Suppressor macrophage (primary cell): ENCODE measurements at regions not wholly inside any gene's neighbourhood (a gene's known extent, or its start where the extent isn't known, plus 50 kb on each side); places are given as distances from the start of the nearest gene placed in this dataset.
"Not testable (repeated sequence)": the region's sequence is repeated elsewhere in the genome, so short reads cannot be mapped to it uniquely, and the experiment has no call there.

Source experiments
- DNase-seq, 4 experiments: peaks; one replicate each; pipeline ENCODE4 v3.0.0-alpha.2; 2020 to 2022

DNA sequence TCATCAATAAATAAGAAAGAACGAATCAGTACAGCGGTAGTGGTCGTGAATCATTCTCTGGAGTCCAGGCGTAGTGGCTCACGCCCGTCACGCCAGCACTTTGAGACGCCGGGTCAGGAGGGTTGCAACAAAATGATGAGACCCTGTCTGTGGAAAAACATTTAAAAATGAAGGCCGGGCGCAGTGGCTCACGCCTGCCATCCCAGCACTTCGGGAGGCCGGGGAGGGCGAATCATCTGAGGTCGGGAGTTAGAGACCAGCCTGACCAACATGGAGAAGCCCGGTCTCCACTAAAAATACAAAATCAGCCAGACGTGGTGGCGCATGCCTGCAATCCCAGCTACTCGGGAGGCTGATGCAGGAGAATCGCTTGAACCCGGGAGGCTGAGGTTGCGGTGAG, 111.8 kb upstream of the ANKRD30BL start:
- DNase-seq = not testable (repeated sequence)

DNA sequence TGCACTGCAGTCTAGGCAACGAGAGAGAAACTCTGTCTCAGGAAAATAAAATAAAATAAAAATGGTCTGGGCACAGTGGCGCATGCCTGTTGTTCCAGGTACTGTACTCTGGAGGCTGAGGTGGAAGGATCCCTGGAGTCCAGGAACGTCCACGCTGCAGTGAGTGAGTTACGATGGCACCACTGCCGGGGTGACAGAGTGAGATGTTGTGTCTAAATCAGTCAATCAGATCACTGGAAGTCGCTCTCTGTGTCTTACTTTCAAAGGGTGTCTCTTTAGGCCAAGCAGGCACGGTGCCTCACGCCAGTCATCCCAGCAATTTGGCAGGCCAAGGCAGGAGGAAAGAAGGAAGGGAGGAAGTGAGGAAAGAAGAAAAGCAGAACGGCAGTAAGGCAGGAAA, 112.2 kb upstream of the ANKRD30BL start:
- no peak for DNase-seq

DNA sequence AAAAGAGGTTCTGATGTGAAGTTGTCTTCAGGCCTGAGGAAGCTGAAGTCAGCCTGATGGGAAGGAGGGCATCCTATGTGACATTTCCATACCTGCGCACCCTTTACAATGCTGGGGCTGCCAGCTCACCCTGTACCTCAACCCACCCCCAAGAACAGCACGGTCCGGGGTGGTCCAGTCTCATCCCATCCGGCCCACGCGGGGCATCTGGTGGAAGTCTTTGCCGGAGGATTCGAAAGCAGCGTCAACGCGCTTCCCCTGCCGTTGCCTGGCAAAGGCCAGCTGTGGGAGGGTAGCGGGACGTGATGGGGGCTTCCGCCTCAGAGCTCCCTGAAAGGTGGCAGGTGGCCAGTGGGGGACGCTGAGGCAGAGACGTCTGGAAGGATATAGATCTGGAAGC, 113.6 kb upstream of the ANKRD30BL start:
- DNase-seq = no peak

DNA sequence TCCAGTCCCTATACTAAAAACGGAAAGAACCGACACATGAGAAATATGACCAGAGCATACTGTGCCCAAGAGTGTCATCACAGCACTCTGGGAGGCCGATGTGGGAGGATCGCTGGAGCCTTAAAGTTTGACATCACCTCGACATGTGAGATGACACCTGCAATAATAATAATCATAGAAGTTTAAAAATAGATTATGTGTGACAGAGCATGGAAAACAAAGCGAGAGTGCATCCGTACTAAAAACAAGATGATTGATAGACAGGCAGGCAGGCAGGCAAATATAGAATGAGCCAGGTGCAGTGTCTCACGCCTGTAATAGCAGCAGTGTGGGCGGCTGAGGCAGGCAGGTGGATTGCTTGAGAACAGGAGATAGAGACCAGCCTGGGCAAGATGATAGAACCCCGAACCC, 114.8 kb upstream of the ANKRD30BL start:
- no peak for DNase-seq

DNA sequence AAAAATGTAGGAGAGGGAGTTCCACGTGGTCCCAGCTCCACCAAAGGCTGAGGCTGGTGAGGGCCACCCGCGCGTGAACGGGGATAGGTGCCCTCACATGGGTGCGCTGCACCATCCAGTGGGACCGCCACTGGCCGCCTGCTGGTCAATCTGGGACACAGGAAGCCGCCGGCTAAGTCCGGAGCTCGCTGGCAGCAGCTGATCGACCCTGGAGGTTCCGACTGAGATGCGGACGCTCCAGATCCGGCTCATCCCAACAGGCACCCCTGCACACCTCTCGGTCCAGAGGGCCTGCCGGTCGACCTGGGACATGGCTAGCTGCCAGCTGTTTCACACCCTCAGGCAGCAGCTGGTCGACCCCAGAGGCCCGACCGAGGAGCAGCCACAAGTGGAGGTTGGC, 116.5 kb upstream of the ANKRD30BL start:
- no peak for DNase-seq

DNA sequence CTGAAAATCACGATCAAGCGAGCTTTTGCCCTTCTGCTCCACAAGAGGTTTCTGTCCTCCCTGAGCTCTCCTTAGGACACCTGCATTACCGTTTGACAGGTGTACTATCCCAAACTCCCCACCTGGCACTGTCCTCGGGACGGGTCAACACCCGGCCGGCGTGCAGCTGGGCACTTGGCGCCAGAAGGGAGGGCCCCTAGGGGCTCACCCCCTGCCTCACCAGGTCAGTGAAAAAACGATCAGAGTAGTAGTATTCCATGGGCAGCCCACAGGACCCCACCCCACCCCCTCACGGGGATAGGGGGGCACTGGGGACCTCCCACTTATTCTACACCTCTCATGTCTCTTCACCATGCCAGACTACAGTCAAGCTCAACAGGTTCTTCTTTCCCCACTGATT, 117.6 kb upstream of the ANKRD30BL start:
- DNase-seq = no peak

DNA sequence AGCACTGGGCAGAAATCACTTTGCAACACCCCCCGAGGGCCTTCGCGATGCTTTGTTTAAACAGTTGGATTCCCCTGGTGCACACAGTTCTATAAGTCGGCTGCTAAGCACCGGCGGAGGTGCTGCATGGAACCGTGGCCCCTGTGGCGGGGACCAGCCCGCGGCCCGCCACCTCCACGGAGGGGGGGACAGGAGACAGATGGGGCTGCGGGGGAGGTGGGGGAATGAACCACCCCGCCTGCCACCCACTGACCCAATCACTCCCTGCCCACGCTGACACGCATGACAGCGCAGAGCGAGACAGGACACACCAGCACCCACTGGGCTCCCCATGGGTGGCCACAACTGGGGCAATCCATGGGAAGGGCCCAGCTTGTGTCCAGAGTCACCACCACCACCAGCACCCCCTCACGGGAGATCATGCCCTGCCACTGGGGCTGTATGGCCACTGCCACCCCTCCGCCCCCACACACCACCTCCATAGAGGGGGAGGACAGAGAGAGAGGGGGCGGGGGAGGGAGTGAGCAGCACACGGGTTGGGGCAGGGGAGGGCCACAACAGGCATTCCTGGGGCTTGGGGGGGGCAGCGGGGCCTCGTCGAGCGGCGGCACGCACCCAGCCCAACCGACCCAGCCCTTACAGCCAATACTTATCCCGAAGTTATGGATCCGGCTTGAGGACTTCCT, 118.3 kb upstream of the ANKRD30BL start:
- no peak for DNase-seq

DNA sequence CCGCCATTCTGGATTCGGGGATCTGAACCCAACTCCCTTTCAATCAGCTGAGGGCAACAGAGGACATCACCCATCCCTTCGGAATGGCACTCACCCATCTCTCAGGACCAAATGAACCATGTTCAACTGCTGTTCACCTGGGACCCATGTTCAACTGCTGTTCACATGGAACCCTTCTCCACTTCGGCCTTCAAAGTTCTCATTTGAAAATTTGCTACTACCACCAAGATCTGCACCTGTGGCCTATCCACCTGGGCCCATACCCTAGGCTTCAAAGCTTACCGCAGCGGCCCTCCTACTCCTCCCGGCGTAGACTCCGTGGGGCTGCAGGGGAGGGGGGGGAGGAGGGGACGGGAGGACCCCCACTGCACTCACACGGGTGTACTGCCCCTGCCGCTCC, 119.2 kb upstream of the ANKRD30BL start:
- no peak for DNase-seq

DNA sequence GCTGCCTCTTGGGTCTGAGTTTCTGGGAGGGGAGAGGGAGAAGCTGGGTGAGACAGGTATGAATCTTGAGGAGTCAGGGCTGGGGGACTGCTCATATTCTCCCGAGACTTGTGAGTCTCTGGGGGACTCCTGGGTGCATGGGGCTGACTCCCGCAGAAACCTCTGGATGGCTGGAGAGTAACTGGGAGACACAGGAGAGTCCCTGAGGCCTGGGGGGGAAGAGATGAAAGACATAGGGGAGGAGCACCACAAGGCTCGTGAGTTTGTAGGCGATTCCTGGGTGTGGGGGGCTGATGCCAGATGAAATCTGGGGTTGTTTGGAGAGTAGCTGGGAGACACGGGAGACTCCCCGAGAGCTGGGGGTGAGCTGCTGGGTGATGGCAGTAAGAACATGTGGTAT, 120.4 kb upstream of the ANKRD30BL start:
- DNase-seq = not testable (repeated sequence)

DNA sequence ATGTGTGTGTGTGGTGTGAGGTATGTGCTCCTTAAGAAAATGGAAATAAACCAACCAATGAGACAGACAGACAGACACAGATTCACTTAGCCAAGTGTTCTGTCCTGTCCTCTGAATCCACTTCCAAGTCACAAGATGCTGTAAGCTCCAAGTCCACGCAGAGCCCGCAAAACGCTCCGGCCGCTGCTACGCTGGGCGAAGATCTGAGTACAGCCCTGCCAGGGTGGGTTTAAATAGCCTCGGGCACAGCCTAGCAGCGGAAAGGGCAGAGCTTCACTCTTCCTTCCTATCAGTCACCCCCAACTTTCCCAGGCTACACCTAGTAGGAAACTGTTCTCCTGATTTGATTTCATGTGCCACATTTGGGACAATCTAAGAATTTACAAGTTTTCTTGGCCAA, 121.2 kb upstream of the ANKRD30BL start:
- DNase-seq = no peak

DNA sequence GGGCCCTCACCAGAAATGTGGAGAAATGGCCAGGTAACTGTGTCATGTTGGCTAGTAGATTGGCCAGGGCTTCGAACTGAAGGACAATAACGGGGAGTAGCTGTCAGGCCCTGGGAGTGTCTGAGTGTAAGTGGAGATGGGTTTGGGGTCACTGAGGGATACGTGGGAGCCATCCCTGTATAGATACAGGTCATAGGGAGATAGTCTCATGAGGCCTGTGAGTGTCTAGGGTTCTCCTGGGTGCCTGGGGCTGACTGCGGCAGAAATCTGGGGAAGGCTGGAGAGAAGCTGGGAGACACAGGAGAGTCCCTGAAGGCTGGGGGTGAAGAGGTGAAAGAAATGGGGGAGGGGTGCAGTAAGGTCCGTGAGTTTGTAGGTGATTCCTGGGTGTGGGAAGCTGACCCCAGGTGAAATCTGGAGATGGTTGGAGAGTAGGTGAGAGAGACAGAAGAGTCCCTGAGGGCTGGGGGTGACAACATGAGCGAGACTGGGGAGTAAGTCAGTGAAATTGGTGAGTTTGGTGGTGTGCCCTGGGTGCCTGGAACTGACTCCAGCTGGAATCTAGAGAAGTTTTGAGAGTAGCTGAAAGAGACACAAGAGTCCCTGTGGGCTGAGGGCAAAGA, 124.6 kb upstream of the ANKRD30BL start:
- not testable (repeated sequence) for DNase-seq

DNA sequence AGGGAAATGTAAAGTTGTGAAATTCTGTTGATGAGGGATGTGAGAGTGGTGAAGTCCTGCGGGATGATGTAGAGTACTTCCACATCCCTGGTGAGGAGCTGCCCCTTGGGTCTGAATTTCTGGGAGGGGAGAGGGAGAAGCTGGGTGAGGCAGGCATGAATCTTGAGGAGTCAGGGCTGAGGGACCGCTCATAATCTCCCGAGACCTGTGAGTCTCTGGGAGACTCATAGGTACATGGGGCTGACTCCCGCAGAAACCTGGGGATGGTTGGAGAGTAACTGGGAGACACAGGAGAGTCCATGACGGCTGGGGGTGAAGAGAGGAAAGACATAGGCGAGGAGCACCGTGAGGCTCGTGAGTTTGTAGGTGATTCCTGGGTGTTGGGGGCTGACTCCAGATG, 126.2 kb upstream of the ANKRD30BL start:
- DNase-seq = not testable (repeated sequence)

DNA sequence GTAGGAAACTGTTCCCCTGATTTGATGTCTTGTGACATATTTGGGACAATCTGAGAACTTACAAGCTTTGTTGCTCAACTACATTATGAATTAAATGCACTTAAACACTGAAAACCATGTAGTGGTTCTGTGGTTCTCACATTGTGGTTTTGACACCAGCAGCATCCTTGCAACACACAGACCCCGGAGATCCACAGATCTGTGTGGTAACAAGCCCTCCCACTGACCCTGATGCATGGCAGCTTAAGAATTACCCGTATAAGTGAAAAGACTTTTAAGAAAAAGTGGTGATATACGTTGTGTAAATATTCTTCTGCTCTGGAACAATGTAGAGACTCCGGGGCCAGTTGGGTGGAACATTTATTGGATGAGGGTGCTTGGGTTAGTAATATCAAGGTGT, 127.4 kb upstream of the ANKRD30BL start:
- DNase-seq = not testable (repeated sequence)

DNA sequence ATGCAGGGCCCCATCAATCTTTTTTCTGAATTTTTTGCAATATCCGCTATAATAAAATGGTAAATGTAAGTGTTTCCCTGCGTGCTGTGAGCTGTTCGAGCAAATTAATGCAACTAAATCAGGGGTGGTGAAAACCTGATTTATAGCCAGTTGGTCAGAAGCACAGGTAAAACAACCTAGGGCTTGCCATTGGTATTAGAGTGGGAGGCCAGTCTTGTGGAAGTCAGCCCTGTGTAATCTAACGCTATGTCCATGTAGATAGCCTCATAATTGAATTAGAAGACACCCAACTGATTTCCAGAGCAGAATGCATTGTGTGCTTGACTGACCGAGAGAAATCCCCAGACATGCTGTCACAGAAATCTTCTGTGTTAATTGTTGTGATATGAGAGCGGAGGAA, 126.8 kb upstream of the GPR39 start:
- not testable (repeated sequence) for DNase-seq

DNA sequence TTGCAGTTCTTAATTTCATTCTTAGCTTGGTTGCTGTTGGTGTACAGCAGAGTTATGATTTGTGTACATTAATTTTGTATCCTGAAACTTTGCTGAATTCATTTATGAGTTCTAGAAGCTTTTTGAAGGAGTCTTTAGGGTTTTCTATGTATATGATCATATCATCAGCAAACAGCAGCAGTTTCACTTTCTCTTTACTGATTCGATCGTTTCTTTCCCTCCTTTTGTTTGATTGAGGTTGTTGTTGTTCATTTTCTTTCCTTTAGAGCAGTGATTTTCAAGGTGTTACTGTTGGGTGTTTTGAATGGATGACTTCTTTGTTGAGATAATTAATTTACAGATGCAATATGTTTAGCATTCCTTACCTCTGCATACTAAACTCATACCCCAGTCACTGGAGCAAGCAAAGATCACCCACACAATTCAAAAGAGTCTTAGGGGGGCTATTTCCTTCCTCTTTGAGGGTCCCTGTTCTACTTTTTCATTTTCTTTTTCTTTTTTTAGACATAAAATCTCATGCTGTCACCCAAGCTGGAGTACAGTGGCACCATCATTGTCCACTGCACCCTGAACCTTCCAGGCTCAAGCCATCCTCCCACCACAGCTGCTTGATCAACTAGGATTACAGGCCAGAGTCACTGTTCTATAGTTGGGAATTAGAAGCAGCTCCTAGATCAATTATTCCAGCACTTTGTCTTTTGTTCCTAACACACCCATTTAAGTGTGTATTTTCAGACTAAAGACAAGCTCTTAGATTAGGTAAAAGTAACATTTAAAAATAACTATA, 115.8 kb upstream of the GPR39 start:
- DNase-seq = not testable (repeated sequence)

DNA sequence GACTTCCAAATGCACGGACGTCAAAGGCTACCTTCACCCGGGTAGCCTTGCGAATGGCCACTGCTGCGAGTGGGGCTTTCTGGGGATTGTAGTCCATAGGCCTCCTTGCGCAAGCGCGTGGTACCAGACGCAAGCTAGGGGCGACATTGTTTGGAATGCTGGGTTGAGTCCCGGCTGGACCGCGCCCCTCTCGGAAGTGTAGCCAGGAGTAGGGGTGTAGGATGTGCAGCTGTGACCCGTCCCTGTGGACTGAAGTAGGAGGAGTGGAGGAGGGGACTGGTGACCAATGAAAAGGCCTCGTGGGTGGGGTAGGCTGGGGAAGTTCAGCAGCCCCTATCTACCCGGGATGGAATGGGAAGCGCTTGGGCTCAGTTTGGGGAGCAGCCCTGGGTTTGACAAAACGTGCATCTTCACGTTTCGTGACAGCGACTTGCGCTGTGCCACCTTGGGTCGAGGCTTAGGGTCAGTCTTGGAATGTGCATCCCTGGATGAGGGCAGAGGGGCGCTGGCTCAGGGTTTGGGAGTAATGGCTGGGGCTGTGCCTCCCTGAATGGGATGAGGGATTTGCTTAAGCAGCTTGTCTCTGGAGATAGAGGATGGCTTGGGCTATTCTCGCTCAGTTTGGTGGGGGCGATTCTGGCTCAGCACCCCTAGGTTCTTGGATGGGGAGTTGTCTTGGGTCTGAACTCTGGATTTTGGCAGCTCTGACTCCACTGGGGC, 111.8 kb upstream of the GPR39 start:
- peak; percentile 55 to 73 (median 56) for DNase-seq

DNA sequence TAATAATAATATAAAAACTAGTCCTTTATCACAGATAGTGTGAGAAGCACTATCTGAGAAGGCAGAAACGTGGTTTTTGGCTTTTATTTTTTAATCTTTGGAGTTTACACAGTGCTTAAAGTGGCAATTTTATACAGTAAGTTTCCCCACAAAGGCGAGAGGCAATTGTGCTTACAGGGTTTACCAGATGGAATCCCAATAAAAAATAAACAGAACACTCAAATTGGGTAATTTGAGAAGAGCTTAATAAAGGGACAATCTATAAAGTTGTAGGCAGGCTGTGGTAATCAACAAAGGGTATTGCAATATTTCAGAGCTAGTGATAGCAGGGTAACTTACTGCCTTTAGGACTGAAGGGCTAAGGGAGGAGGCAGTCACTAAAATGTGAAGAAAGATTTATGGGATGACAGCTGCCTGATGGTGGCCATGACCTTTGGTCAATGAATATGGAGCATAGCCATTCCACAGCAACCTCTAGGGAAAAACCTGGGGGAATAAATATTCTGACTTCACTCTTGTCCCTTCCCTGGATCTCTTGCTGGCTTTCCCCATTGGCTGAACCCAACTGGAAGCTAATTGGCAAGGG, 108.9 kb upstream of the GPR39 start:
- not testable (repeated sequence) for DNase-seq

DNA sequence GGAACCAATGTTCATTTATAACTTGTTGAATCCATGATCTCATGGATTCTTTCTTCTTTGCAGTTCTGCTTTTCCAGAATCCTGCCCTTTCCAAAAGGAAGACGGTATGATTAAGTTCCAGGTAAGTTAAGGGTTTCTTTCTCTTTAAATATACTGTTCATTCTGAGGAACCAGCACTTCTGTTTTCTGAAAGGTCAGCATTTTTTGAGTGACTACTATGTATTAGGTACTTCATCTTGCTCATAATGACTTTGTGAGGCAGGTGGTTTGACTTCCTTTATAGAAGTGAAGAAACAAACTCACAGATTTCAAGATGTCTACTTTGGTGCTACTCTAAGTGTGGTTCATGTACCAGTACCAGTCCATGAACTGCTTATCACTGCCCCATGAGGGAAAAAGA, 107.4 kb upstream of the GPR39 start:
- not testable (repeated sequence) for DNase-seq

DNA sequence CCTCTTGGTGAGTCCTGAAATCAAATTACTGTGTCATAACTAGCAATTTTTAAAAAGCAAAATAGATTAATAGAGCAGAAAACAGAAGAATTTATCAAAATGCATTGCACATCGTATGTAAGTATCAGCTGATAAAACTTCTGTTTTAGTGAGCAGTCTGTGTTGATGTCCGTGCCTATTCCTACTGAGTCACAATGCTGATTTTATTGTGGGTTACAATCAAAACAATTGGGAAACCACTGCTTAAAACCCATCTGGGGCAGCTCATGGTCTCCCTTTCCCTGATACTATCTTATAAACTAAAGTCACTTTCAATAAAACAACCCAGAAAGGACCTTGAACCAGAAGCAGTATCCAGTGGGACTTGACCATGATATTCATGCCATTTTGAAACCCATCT, 101.1 kb upstream of the GPR39 start:
- DNase-seq = not testable (repeated sequence)

DNA sequence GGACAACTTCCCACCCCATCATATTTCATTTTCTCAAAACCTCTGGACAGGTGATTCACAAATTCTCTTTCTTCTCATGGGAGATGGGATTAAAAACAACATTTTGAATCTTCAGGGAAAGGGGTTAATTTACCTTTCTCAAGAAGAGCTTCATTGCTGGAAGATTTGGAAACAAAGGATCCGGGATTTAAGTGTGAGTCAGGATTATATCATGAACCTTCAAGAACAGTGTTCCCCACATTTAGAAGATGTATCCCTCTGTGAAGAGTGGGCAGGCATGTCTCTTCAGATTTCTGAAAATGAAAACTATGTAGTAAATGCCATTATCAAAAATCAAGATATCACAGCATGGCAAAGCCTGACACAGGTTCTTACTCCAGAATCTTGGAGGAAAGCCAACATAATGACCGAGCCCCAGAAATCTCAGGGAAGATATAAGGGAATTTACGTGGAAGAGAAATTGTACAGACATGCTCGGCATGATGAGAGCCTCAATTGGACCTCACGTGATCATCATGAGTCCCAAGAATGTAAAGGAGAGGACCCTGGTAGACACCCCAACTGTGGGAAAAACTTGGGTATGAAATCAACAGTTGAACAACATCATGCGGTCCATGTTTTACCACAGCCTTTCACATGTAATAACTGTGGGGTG, 99.5 kb upstream of the GPR39 start:
- not testable (repeated sequence) for DNase-seq

DNA sequence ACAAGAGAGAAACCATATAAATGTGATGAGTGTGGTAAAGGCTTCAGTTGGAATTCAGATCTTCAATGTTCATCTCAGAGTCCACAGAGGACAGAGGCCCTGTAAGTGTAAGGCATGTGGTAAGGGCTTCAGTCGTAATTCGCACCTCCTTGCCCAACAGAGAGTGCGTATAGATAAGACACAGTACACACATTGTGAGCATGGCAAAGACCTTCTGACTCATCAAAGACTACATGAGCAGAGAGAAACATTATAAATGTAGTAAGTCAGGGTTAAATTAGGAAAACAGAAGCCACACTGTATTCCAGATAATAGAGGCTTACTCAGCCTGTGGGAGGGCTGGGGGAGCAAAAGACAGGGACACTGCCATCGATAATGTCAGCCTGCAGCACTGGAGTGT, 98.1 kb upstream of the GPR39 start:
- not testable (repeated sequence) for DNase-seq

DNA sequence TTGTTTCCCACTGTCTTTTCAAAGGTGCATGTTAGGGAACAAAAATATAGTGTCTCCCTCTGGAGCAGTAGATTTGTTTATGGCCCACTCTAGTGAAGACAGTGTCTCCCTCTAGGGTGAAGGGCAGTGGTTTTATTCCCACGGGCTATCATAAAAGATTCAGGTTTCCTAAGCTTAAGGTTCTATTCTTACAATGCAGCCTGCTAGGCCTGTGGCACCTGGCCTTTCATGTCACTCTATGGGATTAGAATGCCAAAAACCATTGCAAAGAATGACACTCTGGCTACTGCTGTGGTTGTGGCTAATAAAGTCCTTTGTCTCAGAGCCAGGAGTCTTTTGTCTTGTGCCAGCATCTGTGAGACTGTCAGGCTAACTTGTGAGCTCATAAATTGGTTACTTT, 92.6 kb upstream of the GPR39 start:
- DNase-seq = peak in 1 of 4 experiments; percentile 11
